Right renal pelvis (tissue), 4 donors: ENCODE measurements at regions not wholly inside any gene's neighbourhood (a gene's known extent, or its start where the extent isn't known, plus 50 kb on each side); places are given as distances from the start of the nearest gene placed in this dataset.
"Not testable (repeated sequence)": the region's sequence is repeated elsewhere in the genome, so short reads cannot be mapped to it uniquely, and the experiment has no call there.

Experiments used
- DNase-seq, 4 donors: peaks; one replicate each; pipeline ENCODE4 v3.0.0-alpha.2; 2013; ENCODE audit warnings: low read depth in 4 of 4, low spot score in 3 of 4, missing footprints in 1 of 4

GRCh38 chr9:109653470-109653869 is 126.5 kb upstream of the PALM2AKAP2 start:
- DNase-seq, result no peak

DNA sequence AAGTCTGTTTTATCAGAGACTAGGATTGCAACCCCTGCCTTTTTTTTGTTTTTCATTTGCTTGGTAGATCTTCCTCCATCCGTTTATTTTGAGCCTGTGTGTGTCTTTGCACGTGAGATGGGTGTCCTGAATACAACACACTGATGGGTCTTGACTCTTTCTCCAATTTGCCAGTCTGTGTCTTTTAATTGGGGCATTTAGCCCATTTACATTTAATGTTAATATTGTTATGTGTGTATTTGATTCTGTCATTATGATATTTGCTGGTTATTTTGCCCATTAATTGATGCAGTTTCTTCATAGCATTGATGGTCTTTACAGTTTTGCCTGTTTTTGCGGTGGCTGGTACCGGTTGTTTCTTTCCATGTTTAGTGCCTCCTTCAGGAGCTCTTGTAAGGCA is 116.0 kb upstream of the PALM2AKAP2 start:
- not testable (repeated sequence) for DNase-seq

DNA sequence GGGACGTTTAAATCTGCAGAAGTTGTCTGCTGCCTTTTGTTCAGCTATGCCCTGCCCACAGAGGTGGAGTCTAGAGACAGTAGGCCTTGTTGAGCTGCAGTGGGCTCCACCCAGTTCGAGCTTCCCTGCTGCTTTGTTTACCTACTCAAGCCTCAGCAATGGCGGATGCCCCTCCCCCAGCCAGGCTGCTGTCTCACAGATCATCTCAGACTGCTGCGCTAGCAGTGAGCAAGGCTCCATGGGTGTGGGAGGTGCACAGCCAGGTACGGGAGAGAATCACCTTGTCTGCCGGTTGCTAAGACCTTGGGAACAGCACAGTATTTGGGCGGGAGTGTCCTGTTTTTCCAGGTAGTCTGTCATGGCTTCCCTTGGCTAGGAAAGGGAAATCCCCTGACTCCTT is 114.3 kb upstream of the PALM2AKAP2 start:
- DNase-seq, result not testable (repeated sequence)

GRCh38 chr9:109681301-109681700 is 98.7 kb upstream of the PALM2AKAP2 start:
- no peak for DNase-seq

GRCh38 chr9:109682227-109682626 is 97.8 kb upstream of the PALM2AKAP2 start:
- no peak for DNase-seq

DNA sequence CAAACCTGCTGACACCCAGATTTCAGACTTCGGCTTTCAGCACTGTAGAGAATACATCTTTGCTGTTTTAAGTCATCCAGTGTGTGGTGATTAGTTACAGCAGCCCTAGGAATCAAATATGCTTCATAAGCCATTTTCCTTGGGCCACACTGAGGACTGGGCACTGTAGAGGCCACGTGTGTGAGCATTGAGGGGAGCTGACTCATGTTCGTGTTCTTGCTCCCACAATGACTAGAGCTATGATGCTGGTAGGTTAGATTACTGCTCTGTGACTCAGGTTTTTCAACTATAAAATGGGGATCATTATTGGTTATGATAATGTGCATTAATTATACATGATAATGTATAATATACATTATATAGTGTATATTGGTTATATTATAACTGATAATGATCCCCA is 96.5 kb upstream of the PALM2AKAP2 start:
- DNase-seq, result no peak

GRCh38 chr9:109689701-109690100 is 90.3 kb upstream of the PALM2AKAP2 start:
- no peak for DNase-seq

- DNase-seq, result no peak
Observed at GRCh38 chr9:109699019-109699418, 81.0 kb upstream of the PALM2AKAP2 start.

DNA sequence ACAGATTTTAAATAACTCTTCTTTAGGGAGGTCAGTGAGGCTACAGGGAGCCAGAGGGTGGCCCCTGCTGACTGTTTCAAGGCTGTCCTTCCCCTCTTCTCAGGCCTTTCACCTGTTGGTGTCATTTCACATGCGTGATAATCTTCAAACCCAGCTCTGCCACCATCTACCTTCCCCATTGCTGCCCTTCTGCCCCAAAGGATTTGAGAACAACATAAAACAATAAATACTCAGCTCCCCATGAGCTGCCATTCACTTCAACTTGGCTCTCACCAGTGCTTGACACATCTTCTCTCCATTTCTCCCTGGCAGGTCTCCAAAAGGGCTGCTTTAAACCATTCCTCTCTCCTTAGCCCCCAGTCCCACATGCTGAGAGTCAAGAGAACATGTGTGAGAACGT is 75.5 kb upstream of the PALM2AKAP2 start:
- no peak for DNase-seq

DNA sequence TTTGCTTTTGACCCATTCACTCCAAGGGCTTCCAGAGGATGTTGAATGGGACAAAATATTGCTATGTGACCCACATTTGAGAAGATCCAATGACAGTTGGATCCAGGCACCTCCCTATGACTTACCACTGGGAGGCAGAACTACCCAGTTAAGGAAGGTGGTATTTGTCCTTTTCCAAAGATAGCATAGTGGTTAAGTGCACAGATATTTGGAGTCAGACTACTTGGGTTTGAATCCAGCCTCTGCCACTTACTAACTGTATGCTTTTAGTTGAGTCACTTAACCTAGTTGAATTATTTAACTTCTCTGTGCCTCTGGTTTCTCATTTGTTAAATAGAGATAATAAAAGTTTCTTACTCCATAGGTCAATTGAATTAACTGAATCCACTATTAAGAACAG is 74.5 kb upstream of the PALM2AKAP2 start:
- no peak for DNase-seq

DNA sequence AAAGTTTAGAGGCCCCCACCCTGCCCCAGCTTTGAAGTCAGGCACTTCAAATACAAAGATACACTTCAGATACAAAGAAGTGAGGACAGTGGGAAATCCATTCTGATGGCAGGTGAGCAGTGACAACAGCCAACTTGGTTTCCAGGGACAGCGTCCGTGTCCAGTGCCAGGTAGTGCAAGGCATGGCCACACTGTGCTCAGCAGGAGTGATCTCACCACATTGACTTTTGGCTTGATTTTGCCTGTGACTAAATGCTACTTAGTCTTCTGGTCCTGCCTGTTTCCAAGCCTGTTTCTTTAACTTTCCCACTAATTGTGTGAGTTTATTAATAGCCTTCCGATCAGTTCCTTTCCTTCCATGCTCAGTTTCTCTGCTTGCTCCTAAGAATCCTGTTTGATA is 72.6 kb upstream of the PALM2AKAP2 start:
- DNase-seq, result no peak

- no peak for DNase-seq
Observed at GRCh38 chr9:109708451-109708945, 71.5 kb upstream of the PALM2AKAP2 start.

DNA sequence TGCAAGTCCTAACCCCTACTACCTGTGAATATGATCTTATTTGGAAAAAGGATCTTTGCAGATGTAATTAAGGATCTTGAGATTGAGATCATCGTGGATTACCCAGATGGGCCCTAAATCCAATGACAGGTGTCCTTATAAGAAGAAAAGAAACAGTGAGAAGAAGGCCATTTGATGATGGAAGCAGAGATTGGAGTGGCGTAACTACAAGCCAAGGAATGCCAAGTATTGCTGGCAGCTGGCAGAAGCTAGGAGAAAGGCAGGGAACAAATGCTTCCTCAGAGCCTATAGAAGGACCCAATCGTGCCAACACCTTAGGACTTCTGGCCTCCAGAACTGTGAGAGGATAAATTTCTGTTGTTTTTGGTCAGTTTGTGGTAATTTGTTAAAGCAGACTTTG is 70.1 kb upstream of the PALM2AKAP2 start:
- no peak for DNase-seq

DNA sequence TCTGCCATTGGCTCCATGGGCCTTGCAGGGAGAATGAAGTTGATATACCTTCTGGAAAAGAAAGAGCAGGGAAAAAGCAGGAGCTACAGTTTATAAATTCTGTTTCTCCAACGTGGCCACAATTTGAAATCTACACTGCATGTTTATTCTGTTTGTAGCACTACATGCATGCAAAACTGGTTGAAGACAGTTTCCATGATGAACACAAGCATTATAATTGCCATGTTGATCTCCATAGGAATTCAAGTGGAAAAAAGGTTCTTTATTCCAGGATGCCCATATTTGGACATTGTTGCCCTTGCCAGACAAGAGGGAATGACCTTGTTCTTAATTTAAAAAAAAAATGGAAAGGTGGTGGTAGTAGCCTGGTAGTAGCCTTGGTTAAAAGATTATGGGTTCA is 69.2 kb upstream of the PALM2AKAP2 start:
- DNase-seq, result no peak

DNA sequence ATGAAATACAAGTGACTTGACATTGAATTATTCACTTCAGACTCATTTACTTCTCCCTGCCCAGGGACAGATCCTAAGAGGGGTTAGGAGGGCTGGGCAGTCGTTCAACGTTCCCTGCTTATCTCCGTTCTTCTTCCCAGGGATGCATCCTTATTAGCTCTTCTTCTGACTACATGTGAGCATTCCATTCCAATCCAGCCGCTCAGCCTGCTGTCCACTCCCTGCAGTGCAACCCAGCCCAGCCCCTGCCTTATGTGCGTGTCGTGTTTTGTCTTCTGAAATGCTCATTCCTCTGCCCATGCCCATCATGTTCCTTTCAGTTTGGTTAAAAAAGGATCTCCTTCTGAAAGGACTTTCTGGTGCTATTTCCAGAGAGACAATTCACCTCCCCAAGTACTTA is 64.7 kb upstream of the PALM2AKAP2 start:
- DNase-seq, result no peak

- DNase-seq, result no peak
Observed at GRCh38 chr9:109716631-109717030, 63.4 kb upstream of the PALM2AKAP2 start.

- DNase-seq, result no peak
Observed at GRCh38 chr9:109717342-109717741, 62.7 kb upstream of the PALM2AKAP2 start.

DNA sequence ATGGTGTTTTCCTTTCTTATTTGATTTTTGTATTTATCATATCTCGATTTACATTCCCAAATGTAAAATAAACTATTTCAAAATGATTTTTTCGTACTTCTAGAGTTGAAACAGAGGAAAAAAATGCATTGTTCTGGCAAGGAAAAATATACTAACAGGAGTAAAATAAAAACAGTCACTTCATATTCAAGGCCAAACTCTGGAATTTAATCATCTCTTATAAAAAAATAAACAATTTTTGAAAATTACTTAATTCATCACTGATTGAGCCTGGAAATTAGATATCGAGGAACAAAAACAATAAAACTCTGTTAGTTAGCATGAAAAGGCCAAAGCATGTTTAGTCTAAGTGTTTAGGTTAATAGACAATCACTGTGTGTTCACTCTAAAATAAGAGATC is 61.1 kb upstream of the PALM2AKAP2 start:
- no peak for DNase-seq

GRCh38 chr9:109721001-109721400 is 59.0 kb upstream of the PALM2AKAP2 start:
- no peak for DNase-seq

DNA sequence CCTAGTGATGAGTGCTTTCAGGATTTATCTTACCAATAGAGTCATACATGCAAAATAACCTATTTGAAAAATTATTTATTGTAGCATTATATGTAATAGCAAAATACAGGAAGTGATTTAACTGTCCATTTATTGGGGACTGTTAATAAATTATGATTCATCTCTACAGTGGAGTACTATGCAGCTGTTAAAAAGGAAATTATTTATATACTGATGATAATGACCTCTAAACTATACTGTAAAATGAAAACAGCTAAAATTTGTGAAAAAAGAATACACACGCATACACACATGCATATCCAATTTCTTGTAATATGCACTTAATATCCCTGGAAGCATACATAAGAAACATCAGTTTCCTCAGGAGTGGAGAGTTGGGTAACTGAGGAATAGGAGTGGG is 58.0 kb upstream of the PALM2AKAP2 start:
- DNase-seq, result no peak

DNA sequence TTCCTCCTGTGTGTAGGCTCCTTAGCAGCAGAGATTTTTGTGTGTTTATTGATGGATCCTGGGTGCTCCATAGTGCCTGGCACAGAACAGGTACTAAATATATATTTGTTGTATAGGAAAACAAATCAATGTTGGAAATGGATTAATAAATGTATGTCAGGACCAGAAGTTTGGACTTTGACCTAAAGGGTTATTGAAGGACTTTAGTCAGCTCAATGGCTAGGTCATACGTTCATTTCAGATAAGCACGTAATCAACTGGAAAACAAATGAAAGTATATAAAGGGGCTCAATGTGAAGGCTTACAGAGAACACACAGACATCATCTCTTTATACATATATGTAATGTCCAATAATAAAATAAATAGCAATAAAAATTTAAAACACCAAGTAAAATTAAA is 56.2 kb upstream of the PALM2AKAP2 start:
- no peak for DNase-seq

DNA sequence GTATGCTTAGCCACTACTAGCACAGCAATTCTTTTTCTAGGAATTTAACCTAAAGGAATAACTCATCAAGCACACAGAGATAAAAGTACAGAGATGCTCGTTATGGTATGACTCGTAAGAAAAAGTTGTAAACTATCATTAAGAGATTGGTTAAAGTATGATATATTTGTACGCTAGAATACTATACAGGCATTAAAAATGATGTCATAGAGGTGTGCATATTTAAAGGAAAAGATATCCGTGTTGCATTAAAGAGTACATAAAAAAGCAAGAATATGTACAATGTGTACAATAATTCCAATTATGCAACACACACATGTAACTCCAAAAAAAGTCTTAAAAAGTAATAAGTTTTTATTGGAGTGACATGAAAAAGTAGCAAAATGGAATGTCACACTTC is 54.5 kb upstream of the PALM2AKAP2 start:
- no peak for DNase-seq

- DNase-seq, result no peak
Observed at GRCh38 chr9:109726119-109726518, 53.9 kb upstream of the PALM2AKAP2 start.
